Stimulated activated naive CD8-positive, alpha-beta T cell treated with anti-CD3 and anti-CD28 coated beads, Interleukin-15, Interleukin-2, amounts not matched to agents 100 ng/mL and 50 ng/mL, for 24 hours (primary cell): ENCODE measurements at regions not wholly inside any gene's neighbourhood (a gene's known extent, or its start where the extent isn't known, plus 50 kb on each side); places are given as distances from the start of the nearest gene placed in this dataset.
"Not testable (repeated sequence)": the region's sequence is repeated elsewhere in the genome, so short reads cannot be mapped to it uniquely, and the experiment has no call there.

Source experiments
- H3K27ac Mint-ChIP-seq: one replicate; pipeline ENCODE4 v1.8.0; 2021; ENCODE audit warnings: mild to moderate bottlenecking, mixed read lengths
- H3K27me3 Mint-ChIP-seq: one replicate; pipeline ENCODE4 v1.8.0; 2021; ENCODE audit warnings: mixed read lengths
- H3K36me3 Mint-ChIP-seq: one replicate; pipeline ENCODE4 v1.8.0; 2021; ENCODE audit warnings: low read depth, mixed read lengths
- H3K4me1 Mint-ChIP-seq: one replicate; pipeline ENCODE4 v1.8.0; 2021; ENCODE audit warnings: low read depth, mixed read lengths
- H3K4me3 Mint-ChIP-seq: one replicate; pipeline ENCODE4 v1.8.0; 2021; ENCODE audit warnings: mild to moderate bottlenecking, mixed read lengths
- H3K9me3 Mint-ChIP-seq: one replicate; pipeline ENCODE4 v1.8.0; 2021; ENCODE audit warnings: mixed read lengths

DNA sequence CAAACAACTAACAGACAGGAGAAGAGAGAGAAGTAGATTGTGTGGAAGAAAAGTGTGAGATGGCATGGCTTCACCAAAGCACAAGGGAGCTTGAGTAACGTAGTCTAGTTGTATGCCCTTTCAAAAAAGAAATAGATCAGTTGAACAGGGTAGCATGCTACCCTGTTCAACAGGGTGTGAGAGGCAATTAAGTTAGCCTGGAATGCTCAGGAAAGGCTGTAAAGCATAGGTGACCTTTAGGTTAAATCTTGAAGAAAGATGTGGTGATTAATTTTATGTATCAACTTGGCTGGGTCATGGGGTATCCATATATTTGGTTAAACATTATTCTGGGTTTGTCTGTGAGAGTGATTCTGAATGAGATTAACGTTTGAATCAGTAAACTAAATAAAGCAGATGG is 61.8 kb upstream of the ZC3H15 start:
- Mint-ChIP-seq H3K27me3 (no peaks in the 10 kb centered on the region), H3K27ac (no peak overlapping the region), H3K9me3 (no peaks in the 10 kb centered on the region), H3K4me1 (peaks cover 8% of the 10 kb centered on the region), H3K4me3 (no peak overlapping the region), H3K36me3 (no peaks in the 10 kb centered on the region)

DNA sequence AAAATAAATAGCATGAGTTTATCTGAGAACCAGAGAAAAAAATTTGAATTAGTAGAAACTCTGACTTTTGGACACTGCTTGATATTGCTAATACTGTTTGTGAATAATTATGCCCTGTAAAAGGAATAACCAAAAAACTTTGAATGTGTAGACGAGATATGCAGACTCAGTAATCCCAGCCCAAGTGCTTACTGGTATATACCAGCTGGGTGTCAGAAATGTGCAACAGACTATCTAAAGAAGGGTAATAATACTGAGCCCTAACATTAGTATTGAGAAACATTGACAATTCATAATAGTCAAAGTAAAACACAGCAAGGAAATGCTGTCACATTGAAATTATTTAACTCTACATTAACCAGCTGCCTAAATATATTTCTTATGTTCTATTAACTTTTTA is 60.5 kb upstream of the ZC3H15 start:
- H3K36me3 Mint-ChIP-seq = no peaks in the 10 kb centered on the region
- peaks cover 8% of the 10 kb centered on the region for H3K4me1 Mint-ChIP-seq
- H3K27ac Mint-ChIP-seq = no peak overlapping the region
- H3K9me3 Mint-ChIP-seq = no peaks in the 10 kb centered on the region
- H3K27me3 Mint-ChIP-seq = no peaks in the 10 kb centered on the region
- no peak overlapping the region for H3K4me3 Mint-ChIP-seq

GRCh38 chr2:186426153-186427016 is 59.7 kb upstream of the ZC3H15 start:
- no peak overlapping the region for H3K27ac Mint-ChIP-seq

DNA sequence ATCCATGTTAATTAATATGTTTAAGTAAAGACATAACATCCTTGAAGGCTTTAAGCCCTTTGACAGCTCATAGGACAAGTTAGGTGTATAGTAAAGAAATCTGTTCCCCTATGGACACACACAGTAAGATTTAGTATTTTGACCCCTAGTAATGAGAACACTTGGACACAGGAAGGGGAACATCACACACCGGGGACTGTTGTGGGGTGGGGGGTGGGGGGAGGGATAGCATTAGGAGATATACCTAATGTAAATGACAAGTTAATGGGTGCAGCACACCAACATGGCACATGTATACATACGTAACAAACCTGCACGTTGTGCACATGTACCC is 59.1 kb upstream of the ZC3H15 start:
- not testable (repeated sequence) for H3K36me3 Mint-ChIP-seq, H3K27ac Mint-ChIP-seq, H3K4me3 Mint-ChIP-seq, H3K4me1 Mint-ChIP-seq, H3K9me3 Mint-ChIP-seq, H3K27me3 Mint-ChIP-seq

More at GRCh38 chr2:186426153-186427016, 59.7 kb upstream of the ZC3H15 start:
- Mint-ChIP-seq H3K27me3 (no peaks in the 10 kb centered on the region), H3K4me3 (no peak overlapping the region), H3K36me3 (no peaks in the 10 kb centered on the region), H3K9me3 (no peaks in the 10 kb centered on the region), H3K4me1 (peaks cover 8% of the 10 kb centered on the region)

DNA sequence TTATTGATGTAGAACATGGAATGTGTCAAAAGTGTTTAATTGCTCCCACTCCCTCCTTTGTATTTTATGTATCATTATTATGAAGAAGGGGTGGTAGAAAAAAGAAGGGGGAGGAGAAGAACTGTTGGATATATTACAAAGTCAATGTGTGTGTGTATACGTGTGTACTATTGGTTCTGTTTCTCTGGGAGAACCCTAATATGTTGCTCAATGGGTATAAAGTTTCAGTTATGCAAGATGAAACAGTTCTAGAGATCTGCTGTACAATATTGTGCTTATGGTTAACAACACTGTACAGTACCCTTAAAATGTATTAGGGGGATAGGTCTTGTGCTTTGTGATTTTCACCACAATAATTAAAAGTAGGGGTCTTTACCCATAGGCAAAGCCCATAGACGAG is 58.1 kb upstream of the ZC3H15 start:
- peaks cover 8% of the 10 kb centered on the region for H3K4me1 Mint-ChIP-seq
- H3K36me3 Mint-ChIP-seq = peaks cover 3% of the 10 kb centered on the region
- H3K4me3 Mint-ChIP-seq = no peak overlapping the region
- H3K9me3 Mint-ChIP-seq = no peaks in the 10 kb centered on the region
- H3K27ac Mint-ChIP-seq = no peak overlapping the region
- no peaks in the 10 kb centered on the region for H3K27me3 Mint-ChIP-seq

DNA sequence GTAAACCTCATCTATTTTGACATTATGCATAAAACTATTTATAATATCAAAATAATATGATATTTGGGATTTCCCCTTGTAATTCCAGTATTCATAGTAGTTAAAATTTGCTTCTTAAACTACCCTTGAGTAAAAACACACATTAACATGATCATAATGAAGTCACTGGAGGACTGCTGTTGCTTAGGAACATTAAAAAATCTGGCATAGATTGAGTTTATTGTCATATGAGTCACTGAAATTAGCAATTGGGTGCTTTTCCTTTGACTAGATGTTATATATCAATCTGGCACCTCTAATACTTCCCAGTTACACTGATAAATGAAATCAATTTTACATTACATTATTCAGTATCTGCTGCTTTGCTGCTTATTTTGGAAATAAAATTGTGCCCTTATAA is 57.0 kb upstream of the ZC3H15 start:
- Mint-ChIP-seq H3K9me3 (no peaks in the 10 kb centered on the region), H3K4me1 (peaks cover 8% of the 10 kb centered on the region), H3K27ac (no peak overlapping the region), H3K36me3 (peaks cover 4% of the 10 kb centered on the region), H3K27me3 (no peaks in the 10 kb centered on the region), H3K4me3 (no peak overlapping the region)

DNA sequence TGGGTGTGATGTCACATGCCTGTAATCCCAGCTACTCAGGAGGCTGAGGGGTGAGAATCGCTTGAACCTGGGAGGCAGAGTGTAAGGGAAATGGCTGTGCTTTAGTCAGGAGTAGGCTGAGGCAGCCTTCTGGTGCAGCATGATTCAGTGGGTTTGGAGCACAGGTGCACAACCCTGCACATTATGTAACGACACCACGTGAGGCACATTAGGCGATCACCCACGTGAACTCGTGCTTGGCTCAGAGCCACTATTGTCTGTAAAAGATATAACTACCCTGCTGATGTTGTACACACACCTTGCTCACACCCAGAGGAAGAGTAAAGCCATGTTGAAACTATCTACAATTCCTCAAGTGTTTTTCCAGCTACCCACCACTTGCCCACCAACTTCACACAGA is 54.8 kb upstream of the ZC3H15 start:
- peaks cover 8% of the 10 kb centered on the region for H3K4me1 Mint-ChIP-seq
- no peaks in the 10 kb centered on the region for H3K27me3 Mint-ChIP-seq
- peaks cover 11% of the 10 kb centered on the region for H3K36me3 Mint-ChIP-seq
- no peaks in the 10 kb centered on the region for H3K9me3 Mint-ChIP-seq
- H3K4me3 Mint-ChIP-seq = no peak overlapping the region
- no peak overlapping the region for H3K27ac Mint-ChIP-seq

DNA sequence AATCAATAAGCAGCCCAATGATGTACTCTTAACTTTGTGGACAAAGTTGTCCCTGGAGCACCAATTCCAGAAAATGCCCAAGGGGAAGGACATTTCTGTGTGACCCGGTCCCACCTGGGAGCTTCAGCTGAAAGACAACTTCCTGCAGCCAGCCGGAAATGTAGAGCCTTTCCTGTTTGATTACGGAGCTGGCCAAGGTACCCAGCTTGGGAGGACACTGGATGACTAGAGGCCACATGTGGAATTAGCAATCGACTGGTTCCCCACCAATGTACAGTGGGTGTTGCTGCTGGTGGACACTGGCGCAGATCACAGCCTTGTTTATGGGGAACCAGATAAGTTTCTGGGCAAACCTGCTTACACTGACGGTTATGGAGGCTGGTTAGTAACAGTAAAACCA is 53.0 kb upstream of the ZC3H15 start:
- no peaks in the 10 kb centered on the region for H3K4me1 Mint-ChIP-seq

DNA sequence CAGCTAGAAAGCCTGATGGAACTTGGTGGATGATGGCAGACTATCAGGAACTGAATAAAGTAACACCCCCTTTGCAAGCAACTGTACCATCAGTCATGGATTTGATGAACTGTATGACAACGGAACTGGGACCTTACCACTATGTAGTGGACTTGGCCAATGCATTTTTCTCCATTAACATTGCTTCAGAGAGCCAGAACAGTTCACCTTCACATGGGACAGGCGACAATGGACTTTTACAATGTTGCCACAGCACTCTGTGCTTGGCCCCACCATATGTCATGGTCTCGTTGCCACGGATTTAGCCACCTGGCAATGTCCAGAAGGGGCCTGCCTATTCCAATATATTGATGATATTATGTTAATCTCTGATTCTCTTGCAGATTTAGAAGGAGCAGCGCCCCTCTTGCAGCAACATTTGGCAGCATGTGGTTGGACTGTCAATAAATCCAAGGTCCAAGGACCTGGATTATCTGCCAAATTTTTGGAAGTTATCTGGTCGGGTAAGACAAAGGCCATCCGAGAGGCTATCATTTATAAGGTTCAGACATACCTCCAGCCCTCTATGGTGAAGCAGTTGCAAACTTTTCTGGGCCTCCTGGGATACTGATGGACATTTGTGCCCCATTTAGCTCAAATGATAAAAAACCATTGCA is 52.2 kb upstream of the ZC3H15 start:
- H3K9me3 Mint-ChIP-seq = peaks cover 2% of the 10 kb centered on the region
- no peak overlapping the region for H3K27ac Mint-ChIP-seq
- H3K4me1 Mint-ChIP-seq = no peaks in the 10 kb centered on the region
- peaks cover 28% of the 10 kb centered on the region for H3K36me3 Mint-ChIP-seq
- H3K4me3 Mint-ChIP-seq = no peak overlapping the region
- no peaks in the 10 kb centered on the region for H3K27me3 Mint-ChIP-seq

More for the DNA sequence above, 53.0 kb upstream of the ZC3H15 start:
- peaks cover 21% of the 10 kb centered on the region for H3K36me3 Mint-ChIP-seq
- no peak overlapping the region for H3K4me3 Mint-ChIP-seq
- H3K9me3 Mint-ChIP-seq = no peaks in the 10 kb centered on the region
- H3K27ac Mint-ChIP-seq = no peak overlapping the region
- H3K27me3 Mint-ChIP-seq = no peaks in the 10 kb centered on the region
